ENCODE measurements at regions not wholly inside any gene's neighbourhood (a gene's known extent, or its start where the extent isn't known, plus 50 kb on each side); places are given as distances from the start of the nearest gene placed in this dataset.
A peak's percentile ranks its signal among the peaks of the same experiment; 100 is the strongest.

DNA sequence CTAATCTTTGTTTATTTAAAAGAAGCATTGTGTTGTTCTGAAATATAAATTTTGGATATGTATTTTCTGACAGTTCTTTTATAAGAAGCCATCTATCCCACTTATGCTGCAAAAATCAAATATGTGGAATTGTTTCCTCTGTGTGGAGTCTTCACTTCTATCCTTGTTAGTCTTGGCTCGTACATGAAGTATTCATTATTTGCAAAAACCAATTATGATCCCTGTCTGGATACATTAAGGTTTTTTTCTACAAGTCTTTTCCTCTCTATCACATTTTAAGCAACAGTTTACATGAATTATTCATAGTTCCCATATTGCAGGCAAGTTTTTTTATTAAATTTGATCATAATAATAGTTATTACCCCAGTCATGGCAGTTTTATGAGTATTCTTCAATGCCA, 490.8 kb upstream of the GJE1 start:
- Histone ChIP-seq H3K27ac (ENCODE audit: low read depth in 1 of 2, low read length in 2 of 2) (no peak overlapping the region), H3K9me3 (ENCODE audit: control insufficient read depth, low read length) (no peaks in the 10 kb centered on the region), H3K4me1 (ENCODE audit: control insufficient read depth in 1 of 2, insufficient read depth in 2 of 2, low read length in 2 of 2) (no peaks in the 10 kb centered on the region), H3K4me3 (ENCODE audit: low read length in 2 of 2) (no peak overlapping the region), H3K36me3 (ENCODE audit: control insufficient read depth in 1 of 2, insufficient read depth in 2 of 2, low read length in 1 of 2) (no peaks in the 10 kb centered on the region), H3K27me3 (ENCODE audit: control insufficient read depth in 1 of 2, insufficient read depth in 2 of 2, low read length in 1 of 2) (no peaks in the 10 kb centered on the region)
- DNase-seq (no peak), ATAC-seq (ENCODE audit: low FRiP score) (no peak)
- 78 to 81% methylated on average over 1 of the region's 1 CpG for WGBS, 2 donors
- intact Hi-C loops (cut with DNase I) = no loop called here

DNA sequence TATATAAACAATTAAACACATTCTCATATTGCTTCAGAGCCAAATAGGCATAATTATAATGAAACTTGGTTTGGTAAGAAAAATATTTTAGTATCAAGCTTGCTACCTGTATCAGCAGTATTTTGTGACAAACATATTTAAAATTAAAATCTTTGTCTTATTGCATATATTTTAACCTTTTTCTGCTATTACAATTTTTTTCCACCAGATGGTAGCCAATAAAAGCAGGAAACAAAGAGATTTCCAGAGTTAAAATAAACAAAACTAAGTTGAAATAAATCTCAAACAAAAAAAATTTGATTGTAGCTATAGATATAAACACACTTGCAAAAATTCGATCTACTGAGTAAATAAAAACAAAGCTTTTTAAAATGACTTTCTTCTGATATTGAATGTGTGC, 491.3 kb upstream of the GJE1 start:
- no peaks in the 10 kb centered on the region for H3K9me3 ChIP-seq (ENCODE audit: control insufficient read depth, low read length)
- no peak overlapping the region for H3K27ac ChIP-seq (ENCODE audit: low read depth in 1 of 2, low read length in 2 of 2)
- no peaks in the 10 kb centered on the region for H3K36me3 ChIP-seq (ENCODE audit: control insufficient read depth in 1 of 2, insufficient read depth in 2 of 2, low read length in 1 of 2)
- no peak overlapping the region for H3K4me3 ChIP-seq (ENCODE audit: low read length in 2 of 2)
- DNase-seq (no peak), ATAC-seq (ENCODE audit: low FRiP score) (no peak)
- 11 to 13% methylated on average over 1 of the region's 1 CpG for WGBS, 2 donors
- no peaks in the 10 kb centered on the region for H3K27me3 ChIP-seq (ENCODE audit: control insufficient read depth in 1 of 2, insufficient read depth in 2 of 2, low read length in 1 of 2)
- H3K4me1 ChIP-seq (ENCODE audit: control insufficient read depth in 1 of 2, insufficient read depth in 2 of 2, low read length in 2 of 2) = no peaks in the 10 kb centered on the region
- intact Hi-C loops (cut with DNase I) = no loop called here

DNA sequence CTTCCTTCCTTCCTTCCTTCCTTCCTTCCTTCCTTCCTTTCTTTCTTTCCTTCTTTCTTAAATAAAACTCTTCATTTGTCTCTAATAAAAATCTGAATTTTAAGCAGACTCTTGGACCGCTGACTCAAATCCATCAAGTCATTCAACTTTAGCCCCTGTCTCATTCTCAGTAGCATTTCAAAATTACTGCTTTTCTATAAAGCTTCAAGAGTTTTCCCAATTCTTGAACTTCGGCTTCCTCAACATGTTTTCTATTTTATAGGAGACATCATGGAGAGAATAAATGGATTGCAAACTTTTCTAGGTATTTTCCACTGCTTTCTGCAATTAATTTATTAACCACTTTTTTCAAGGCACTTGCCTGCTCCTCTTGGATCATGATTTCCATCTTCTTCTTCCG, 497.1 kb upstream of the GJE1 start:
- Histone ChIP-seq H3K9me3 (ENCODE audit: control insufficient read depth, low read length) (no peaks in the 10 kb centered on the region), H3K4me3 (ENCODE audit: low read length in 2 of 2) (no peak overlapping the region), H3K36me3 (ENCODE audit: control insufficient read depth in 1 of 2, insufficient read depth in 2 of 2, low read length in 1 of 2) (no peaks in the 10 kb centered on the region), H3K27ac (ENCODE audit: low read depth in 1 of 2, low read length in 2 of 2) (no peak overlapping the region), H3K4me1 (ENCODE audit: control insufficient read depth in 1 of 2, insufficient read depth in 2 of 2, low read length in 2 of 2) (no peaks in the 10 kb centered on the region), H3K27me3 (ENCODE audit: control insufficient read depth in 1 of 2, insufficient read depth in 2 of 2, low read length in 1 of 2) (no peaks in the 10 kb centered on the region)
- no peak for DNase-seq
- WGBS, 2 donors = 93 to 94% methylated on average over 3 of the region's 3 CpGs
- intact Hi-C loops (cut with DNase I) = no loop called here
- ATAC-seq (ENCODE audit: low FRiP score) = no peak

DNA sequence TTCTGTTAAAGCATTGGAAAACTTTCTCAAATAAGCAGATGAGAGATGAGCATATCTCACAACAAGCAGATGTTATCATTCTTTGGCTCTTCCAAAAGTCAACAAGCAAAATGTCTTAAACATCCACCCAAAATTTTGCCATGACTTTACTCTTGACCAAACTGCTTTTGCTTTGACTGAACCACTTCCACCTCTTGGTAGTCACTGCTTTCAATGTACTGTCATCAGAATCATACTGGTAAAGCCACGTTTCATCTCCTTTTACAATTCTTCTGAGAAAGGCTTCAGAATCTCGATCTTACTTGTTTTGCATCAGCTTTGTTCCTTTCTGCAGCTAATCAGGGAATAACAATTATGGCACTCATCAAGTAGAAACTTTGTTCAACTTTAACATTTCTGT, 498.5 kb upstream of the GJE1 start:
- intact Hi-C loops (cut with DNase I) = no loop called here
- WGBS, 2 donors = 76 to 82% methylated on average over 2 of the region's 2 CpGs
- ATAC-seq (ENCODE audit: low FRiP score) = no peak

DNA sequence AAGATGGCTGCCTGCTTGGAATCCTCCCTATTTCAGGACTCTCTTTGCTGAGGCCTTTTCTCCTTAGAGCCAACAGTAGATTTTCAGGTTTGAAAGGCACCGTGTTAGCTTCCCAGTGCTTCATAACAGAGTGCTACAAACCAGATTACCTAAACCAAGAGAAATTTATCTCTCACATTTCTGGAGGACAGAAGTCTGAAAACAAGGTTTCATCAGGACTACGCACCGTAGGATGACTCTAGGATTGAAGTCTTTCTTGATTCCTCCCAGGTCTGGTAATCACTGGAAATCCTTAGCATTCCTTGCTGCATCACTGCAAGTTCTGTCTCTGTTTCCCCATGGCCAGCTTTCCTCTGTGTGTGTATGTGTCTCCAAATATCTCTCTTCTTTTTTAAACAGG, 508.4 kb upstream of the GJE1 start:
- 94% methylated on average over 3 of the region's 3 CpGs for WGBS, 2 donors
- ATAC-seq (ENCODE audit: low FRiP score) (no peak), DNase-seq (no peak)
- intact Hi-C loops (cut with DNase I) = no loop called here
- no peaks in the 10 kb centered on the region for H3K9me3 ChIP-seq (ENCODE audit: control insufficient read depth, low read length)
- no peak overlapping the region for H3K27ac ChIP-seq (ENCODE audit: low read depth in 1 of 2, low read length in 2 of 2)
- no peaks in the 10 kb centered on the region for H3K27me3 ChIP-seq (ENCODE audit: control insufficient read depth in 1 of 2, insufficient read depth in 2 of 2, low read length in 1 of 2)
- H3K36me3 ChIP-seq (ENCODE audit: control insufficient read depth in 1 of 2, insufficient read depth in 2 of 2, low read length in 1 of 2) = no peaks in the 10 kb centered on the region
- H3K4me3 ChIP-seq (ENCODE audit: low read length in 2 of 2) = no peak overlapping the region
- no peaks in the 10 kb centered on the region for H3K4me1 ChIP-seq (ENCODE audit: control insufficient read depth in 1 of 2, insufficient read depth in 2 of 2, low read length in 2 of 2)

More for the DNA sequence above, 498.5 kb upstream of the GJE1 start:
- Histone ChIP-seq H3K27me3 (ENCODE audit: control insufficient read depth in 1 of 2, insufficient read depth in 2 of 2, low read length in 1 of 2) (no peaks in the 10 kb centered on the region), H3K36me3 (ENCODE audit: control insufficient read depth in 1 of 2, insufficient read depth in 2 of 2, low read length in 1 of 2) (no peaks in the 10 kb centered on the region), H3K9me3 (ENCODE audit: control insufficient read depth, low read length) (no peaks in the 10 kb centered on the region), H3K27ac (ENCODE audit: low read depth in 1 of 2, low read length in 2 of 2) (no peak overlapping the region), H3K4me3 (ENCODE audit: low read length in 2 of 2) (no peak overlapping the region), H3K4me1 (ENCODE audit: control insufficient read depth in 1 of 2, insufficient read depth in 2 of 2, low read length in 2 of 2) (no peaks in the 10 kb centered on the region)
- no peak for DNase-seq

DNA sequence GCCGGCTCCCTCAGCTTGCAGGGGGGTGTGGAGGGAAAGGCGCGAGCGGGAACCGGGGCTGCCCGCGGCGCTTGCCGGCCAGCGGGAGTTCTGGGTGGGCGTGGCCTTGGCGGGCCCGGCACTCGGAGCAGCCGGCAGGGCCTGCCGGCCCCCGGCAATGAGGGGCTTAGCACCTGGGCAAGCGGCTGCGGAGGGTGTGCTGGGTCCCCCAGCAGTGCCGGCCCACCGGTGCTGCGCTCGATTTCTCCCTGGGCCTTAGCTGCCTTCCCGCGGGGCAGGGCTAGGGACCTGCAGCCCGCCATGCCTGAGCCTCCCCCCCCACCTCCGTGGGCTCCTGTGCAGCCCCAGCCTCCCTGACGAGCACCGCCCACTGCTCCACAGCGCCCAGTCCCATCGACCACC, 514.5 kb upstream of the GJE1 start:
- no peaks in the 10 kb centered on the region for H3K36me3 ChIP-seq (ENCODE audit: control insufficient read depth in 1 of 2, insufficient read depth in 2 of 2, low read length in 1 of 2)
- H3K27me3 ChIP-seq (ENCODE audit: control insufficient read depth in 1 of 2, insufficient read depth in 2 of 2, low read length in 1 of 2) = no peaks in the 10 kb centered on the region
- intact Hi-C loops (cut with DNase I) = no loop called here
- 96 to 97% methylated on average over 15 to 31 of the region's 31 CpGs for WGBS, 2 donors
- no peaks in the 10 kb centered on the region for H3K4me1 ChIP-seq (ENCODE audit: control insufficient read depth in 1 of 2, insufficient read depth in 2 of 2, low read length in 2 of 2)
- no peak for ATAC-seq (ENCODE audit: low FRiP score)
- H3K4me3 ChIP-seq (ENCODE audit: low read length in 2 of 2) = no peak overlapping the region
- peak in 1 of 2 donors; percentile 55 for DNase-seq
- H3K9me3 ChIP-seq (ENCODE audit: control insufficient read depth, low read length) = no peaks in the 10 kb centered on the region
- no peak overlapping the region for H3K27ac ChIP-seq (ENCODE audit: low read depth in 1 of 2, low read length in 2 of 2)

DNA sequence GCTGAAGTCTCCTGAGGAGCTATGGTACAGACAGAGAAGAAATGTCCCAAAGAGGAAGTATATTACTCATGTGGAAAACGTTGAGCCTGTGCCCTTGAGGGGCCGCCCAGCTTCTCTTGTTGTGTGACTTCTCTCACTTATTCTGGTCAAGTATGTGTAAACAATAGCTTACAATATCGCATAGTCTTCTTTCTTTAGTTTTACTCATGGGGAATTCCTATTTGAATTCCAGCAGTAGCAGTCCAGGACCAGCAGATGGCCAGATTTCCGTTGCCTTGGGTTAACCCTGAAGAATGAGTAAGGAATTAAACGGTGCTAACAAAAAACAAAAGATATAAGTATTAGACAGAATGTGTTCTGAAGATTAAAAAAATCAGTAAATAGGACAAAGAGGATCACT, 522.0 kb upstream of the GJE1 start:
- H3K36me3 ChIP-seq (ENCODE audit: control insufficient read depth in 1 of 2, insufficient read depth in 2 of 2, low read length in 1 of 2) = no peaks in the 10 kb centered on the region
- no peak overlapping the region for H3K27ac ChIP-seq (ENCODE audit: low read depth in 1 of 2, low read length in 2 of 2)
- 55 to 57% methylated on average over 5 of the region's 5 CpGs for WGBS, 2 donors
- ATAC-seq (ENCODE audit: low FRiP score) (no peak), DNase-seq (no peak)
- no peaks in the 10 kb centered on the region for H3K27me3 ChIP-seq (ENCODE audit: control insufficient read depth in 1 of 2, insufficient read depth in 2 of 2, low read length in 1 of 2)
- intact Hi-C loops (cut with DNase I) = no loop called here
- H3K4me3 ChIP-seq (ENCODE audit: low read length in 2 of 2) = no peak overlapping the region
- no peaks in the 10 kb centered on the region for H3K4me1 ChIP-seq (ENCODE audit: control insufficient read depth in 1 of 2, insufficient read depth in 2 of 2, low read length in 2 of 2)
- H3K9me3 ChIP-seq (ENCODE audit: control insufficient read depth, low read length) = no peaks in the 10 kb centered on the region

DNA sequence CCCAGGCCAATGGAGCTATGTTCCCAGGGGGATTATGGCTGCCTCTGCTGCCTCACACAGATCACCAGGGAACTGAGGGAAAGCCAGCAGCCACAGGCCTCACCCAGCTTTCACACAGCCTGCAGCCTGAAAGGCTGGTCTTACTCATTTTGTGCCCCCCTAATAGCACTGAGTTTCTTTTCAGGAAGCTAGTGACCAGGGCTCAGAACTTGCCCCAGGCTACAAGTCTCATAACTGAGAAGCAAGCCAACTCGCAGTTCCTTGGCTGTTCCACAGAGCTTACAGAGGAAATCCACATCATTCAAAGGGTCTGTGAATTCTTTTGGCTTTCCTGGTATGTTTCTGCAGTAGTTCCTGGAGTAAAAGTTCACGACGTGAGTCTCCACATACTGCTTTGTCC, 524.8 kb upstream of the GJE1 start:
- intact Hi-C loops (cut with DNase I) = no loop called here
- no peak for DNase-seq
- Histone ChIP-seq H3K36me3 (ENCODE audit: control insufficient read depth in 1 of 2, insufficient read depth in 2 of 2, low read length in 1 of 2) (no peaks in the 10 kb centered on the region), H3K4me1 (ENCODE audit: control insufficient read depth in 1 of 2, insufficient read depth in 2 of 2, low read length in 2 of 2) (no peaks in the 10 kb centered on the region), H3K27ac (ENCODE audit: low read depth in 1 of 2, low read length in 2 of 2) (no peak overlapping the region), H3K4me3 (ENCODE audit: low read length in 2 of 2) (no peak overlapping the region), H3K27me3 (ENCODE audit: control insufficient read depth in 1 of 2, insufficient read depth in 2 of 2, low read length in 1 of 2) (no peaks in the 10 kb centered on the region), H3K9me3 (ENCODE audit: control insufficient read depth, low read length) (no peaks in the 10 kb centered on the region)
- 66 to 77% methylated on average over 3 of the region's 3 CpGs for WGBS, 2 donors
- no peak for ATAC-seq (ENCODE audit: low FRiP score)

DNA sequence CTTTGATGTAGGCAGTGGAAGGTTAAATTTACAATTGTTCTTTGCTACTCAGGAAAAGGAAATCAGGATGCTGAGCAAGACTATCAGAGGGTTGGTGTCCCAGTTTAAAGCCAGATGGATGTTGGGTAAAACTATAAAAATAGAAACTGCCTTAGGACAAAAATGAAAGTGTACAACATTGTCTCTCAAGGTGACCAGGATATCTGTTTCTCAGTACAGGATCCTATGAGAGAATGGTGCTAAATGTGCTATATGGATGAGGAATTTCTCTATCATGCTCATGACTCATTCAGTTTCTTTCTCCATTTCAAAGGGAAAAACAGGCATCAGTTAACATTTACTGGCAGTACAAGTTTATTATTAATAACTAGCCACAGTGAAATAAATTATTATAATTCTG, 534.2 kb upstream of the GJE1 start:
- intact Hi-C loops (cut with DNase I) = no loop called here
- H3K27me3 ChIP-seq (ENCODE audit: control insufficient read depth in 1 of 2, insufficient read depth in 2 of 2, low read length in 1 of 2) = no peaks in the 10 kb centered on the region
- H3K4me1 ChIP-seq (ENCODE audit: control insufficient read depth in 1 of 2, insufficient read depth in 2 of 2, low read length in 2 of 2) = no peaks in the 10 kb centered on the region
- DNase-seq (no peak), ATAC-seq (ENCODE audit: low FRiP score) (no peak)
- no peak overlapping the region for H3K4me3 ChIP-seq (ENCODE audit: low read length in 2 of 2)
- no peak overlapping the region for H3K27ac ChIP-seq (ENCODE audit: low read depth in 1 of 2, low read length in 2 of 2)
- no peaks in the 10 kb centered on the region for H3K9me3 ChIP-seq (ENCODE audit: control insufficient read depth, low read length)
- H3K36me3 ChIP-seq (ENCODE audit: control insufficient read depth in 1 of 2, insufficient read depth in 2 of 2, low read length in 1 of 2) = no peaks in the 10 kb centered on the region

DNA sequence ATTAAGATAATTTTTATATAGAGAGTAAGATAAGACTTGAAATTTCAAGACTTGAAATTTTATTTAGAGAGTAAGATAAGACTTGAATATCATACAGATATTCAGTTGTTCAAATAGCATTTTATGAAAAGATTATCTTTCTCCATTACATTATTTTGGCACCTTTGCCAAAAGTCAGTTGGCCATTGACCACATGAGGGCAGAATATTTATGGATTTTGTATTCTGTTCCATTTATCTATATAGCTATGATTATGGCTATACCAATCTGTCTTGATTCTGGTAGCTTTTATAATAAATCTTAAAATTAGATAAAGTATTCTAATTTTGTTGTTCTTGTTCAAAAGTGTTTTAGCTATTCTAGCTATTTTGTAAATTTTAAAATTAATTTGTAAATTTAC, 537.9 kb upstream of the GJE1 start:
- ATAC-seq (ENCODE audit: low FRiP score) (no peak), DNase-seq (no peak)
- Histone ChIP-seq H3K27me3 (ENCODE audit: control insufficient read depth in 1 of 2, insufficient read depth in 2 of 2, low read length in 1 of 2) (no peaks in the 10 kb centered on the region), H3K27ac (ENCODE audit: low read depth in 1 of 2, low read length in 2 of 2) (no peak overlapping the region), H3K9me3 (ENCODE audit: control insufficient read depth, low read length) (no peaks in the 10 kb centered on the region), H3K4me3 (ENCODE audit: low read length in 2 of 2) (no peak overlapping the region), H3K4me1 (ENCODE audit: control insufficient read depth in 1 of 2, insufficient read depth in 2 of 2, low read length in 2 of 2) (no peaks in the 10 kb centered on the region), H3K36me3 (ENCODE audit: control insufficient read depth in 1 of 2, insufficient read depth in 2 of 2, low read length in 1 of 2) (no peaks in the 10 kb centered on the region)
- intact Hi-C loops (cut with DNase I) = no loop called here
